SK-N-SH (cell line): ENCODE measurements at regions not wholly inside any gene's neighbourhood (a gene's known extent, or its start where the extent isn't known, plus 50 kb on each side); places are given as distances from the start of the nearest gene placed in this dataset.
A peak's percentile ranks its signal among the peaks of the same experiment; 100 is the strongest.

ENCODE experiments used
- CTCF ChIA-PET: fragments of 300-600, 350-600 bp; formaldehyde crosslinking; extraction: SDS; loops from one replicate; lab custom pipeline; 2021; lab: Yijun Ruan, JAX
- POLR2A ChIA-PET: fragments of 350-600 bp; sonication (Branson Sonifier 250); formaldehyde crosslinking; extraction: SDS; loops from one replicate; lab custom pipeline; 2020; ENCODE audit warnings: antibody characterized with exemption, inconsistent platforms; lab: Yijun Ruan, JAX
- DNase-seq: peaks from one replicate; pipeline ENCODE4 v3.0.0; 2012
- H2AFZ ChIP-seq: fragments of 200-600 bp; sonication (generic); 2 replicates; pipeline ENCODE4 v1.8.1; 2016; ENCODE audit warnings: antibody characterized with exemption, mild to moderate bottlenecking, low read depth
- H3F3A ChIP-seq: fragments of 200-600 bp; sonication (generic); replicated peaks from 2 replicates; pipeline ENCODE3; 2016; ENCODE audit warnings: antibody characterized with exemption, mild to moderate bottlenecking; ENCODE audit not compliant: insufficient read depth
- H3K27ac ChIP-seq, 2 experiments: fragments of 200-500 bp in 1 of 2; fragments of 200-600 bp in 1 of 2; sonication (Bioruptor generic) in 1 of 2; sonication (generic), shearing (Covaris generic) in 1 of 2; 2 replicates each; pipeline versions ENCODE4 v1.5.1 to v1.6.1; 2014 to 2016; ENCODE audit warnings: low read depth in 2 of 2, inconsistent platforms in 1 of 2, low read length in 1 of 2, mild to moderate bottlenecking in 1 of 2, mixed read lengths in 1 of 2
- H3K27me3 ChIP-seq: fragments of 200-600 bp; sonication (generic), shearing (Covaris generic); 2 replicates; pipeline ENCODE4 v1.6.1; 2016; ENCODE audit warnings: mixed run types; ENCODE audit not compliant: insufficient read depth
- H3K36me3 ChIP-seq, 2 experiments: fragments of 200-500 bp in 1 of 2; fragments of 200-600 bp in 1 of 2; sonication (Bioruptor generic) in 1 of 2; sonication (generic) in 1 of 2; replicated peaks in 1 of 2; 2 replicates each; pipeline versions ENCODE3 to v1.5.1; 2014 to 2016; ENCODE audit warnings: low read length in 1 of 2, mild to moderate bottlenecking in 1 of 2; ENCODE audit not compliant: insufficient read depth in 2 of 2, control insufficient read depth in 1 of 2
- H3K4me1 ChIP-seq, 2 experiments: fragments of 200-500 bp in 1 of 2; fragments of 200-600 bp in 1 of 2; sonication (Bioruptor generic) in 1 of 2; sonication (generic), shearing (Covaris generic) in 1 of 2; 2 replicates each; pipeline versions ENCODE4 v1.5.1 to v1.6.1; 2014 to 2016; ENCODE audit warnings: low read depth in 1 of 2, low read length in 1 of 2, mixed run types in 1 of 2; ENCODE audit not compliant: insufficient read depth in 2 of 2, control insufficient read depth in 1 of 2
- H3K4me2 ChIP-seq: fragments of 200-600 bp; sonication (generic), shearing (Covaris generic); 2 replicates; pipeline ENCODE4 v1.6.1; 2017; ENCODE audit warnings: mixed run types
- H3K4me3 ChIP-seq, 2 experiments: fragments of 200-500 bp in 1 of 2; fragments of 200-600 bp in 1 of 2; sonication (Bioruptor generic) in 1 of 2; sonication (generic), shearing (Covaris generic) in 1 of 2; 2 replicates each; pipeline versions ENCODE4 v1.5.1 to v1.8.1; 2014 to 2016; ENCODE audit warnings: low read depth in 2 of 2, inconsistent platforms in 1 of 2, low read length in 1 of 2, mild to moderate bottlenecking in 1 of 2, mixed read lengths in 1 of 2, moderate library complexity in 1 of 2
- H3K79me2 ChIP-seq: fragments of 200-600 bp; sonication (generic); 2 replicates; pipeline ENCODE4 v1.8.1; 2017; ENCODE audit warnings: mild to moderate bottlenecking; ENCODE audit not compliant: insufficient read depth
- H3K9ac ChIP-seq: fragments of 200-600 bp; sonication (generic); 2 replicates; pipeline ENCODE4 v1.6.1; 2017; ENCODE audit warnings: mixed run types
- H3K9me2 ChIP-seq: fragments of 200-600 bp; sonication (generic); 2 replicates; pipeline ENCODE4 v1.6.1; 2017; ENCODE audit warnings: mixed run types
- H3K9me3 ChIP-seq: fragments of 200-600 bp; sonication (generic); 2 replicates; pipeline ENCODE4 v1.6.1; 2017; ENCODE audit warnings: mixed run types, mild to moderate bottlenecking, moderate library complexity
- H4K20me1 ChIP-seq: fragments of 200-600 bp; sonication (generic); 2 replicates; pipeline ENCODE4 v1.6.1; 2017; ENCODE audit warnings: mild to moderate bottlenecking, mixed run types; ENCODE audit not compliant: insufficient read depth
- FOXJ3 ChIP-seq: sonication (generic); formaldehyde crosslinking; IDR thresholded peaks from 2 replicates; pipeline ENCODE4 v1.5.1; 2020; ENCODE audit warnings: mild to moderate bottlenecking, missing genetic modification reagents
- NFIC ChIP-seq: IDR thresholded peaks from 2 replicates; pipeline ENCODE4 v1.4.0; 2012; ENCODE audit warnings: borderline replicate concordance
- RAD21 ChIP-seq: IDR thresholded peaks from 2 replicates; pipeline ENCODE4 v1.6.1; 2012; ENCODE audit warnings: mild to moderate bottlenecking, low read length
- RFX5 ChIP-seq: IDR thresholded peaks from 2 replicates; pipeline ENCODE4 v1.6.1; 2012; ENCODE audit warnings: mild to moderate bottlenecking, improper control_type of control experiment, low read length
- SMC3 ChIP-seq: IDR thresholded peaks from 2 replicates; pipeline ENCODE4 v1.6.1; 2012; ENCODE audit warnings: low read depth, low read length, improper control_type of control experiment
- WGBS: methylation state at CpG from one replicate; pipeline ENCODE4 v1.1.6; 2017; ENCODE audit warnings: low lambda C conversion rate; 5-methylcytosine and 5-hydroxymethylcytosine counted together
- TF ChIP-seq, protein P1 (sequence below): fragments of 150-350 bp; IDR thresholded peaks from 2 replicates; pipeline ENCODE4 v1.6.1; 2017; ENCODE audit warnings: antibody characterized with exemption, low read length, low read depth, borderline replicate concordance
- TF ChIP-seq, protein P2 (sequence below): fragments of 200-600 bp; sonication (generic); IDR thresholded peaks from 2 replicates; pipeline ENCODE4 v1.6.1; 2017; ENCODE audit warnings: antibody characterized with exemption, mild to moderate bottlenecking, moderate library complexity
- TF ChIP-seq, protein P3 (sequence below): IDR thresholded peaks from 2 replicates; pipeline ENCODE4 v1.4.0; 2012; ENCODE audit warnings: low read depth, borderline replicate concordance

DNA sequence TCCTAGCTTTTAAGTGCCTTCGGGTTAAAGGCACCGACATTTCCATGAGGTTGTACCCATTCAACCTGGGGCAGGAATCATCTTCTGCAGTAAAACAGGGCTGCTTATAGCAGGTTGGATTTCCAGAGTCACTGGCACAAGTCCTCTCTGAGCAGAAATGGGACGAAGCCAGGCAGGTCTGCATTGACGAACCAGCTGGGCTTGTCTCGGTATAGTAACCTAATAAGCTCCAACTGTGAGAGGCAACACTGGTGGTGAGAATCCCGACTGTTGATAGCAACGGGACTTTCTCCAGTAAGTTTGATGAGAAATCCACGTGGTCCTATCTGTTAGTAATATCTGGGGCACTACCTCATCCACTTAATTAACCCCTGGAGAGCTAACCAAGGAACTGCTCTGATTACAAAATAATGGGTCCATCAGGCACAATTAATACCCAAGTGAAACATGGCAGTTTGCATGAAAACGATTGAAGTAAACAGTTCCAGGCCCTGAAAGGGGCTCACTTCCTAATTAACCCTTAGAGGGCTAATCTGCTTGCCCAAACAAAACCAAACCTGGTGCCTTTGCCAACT, 491.0 kb upstream of the C9orf72 start:
- no peaks in the 10 kb centered on the region for H3K9me3 ChIP-seq
- H3K4me2 ChIP-seq, result no peak overlapping the region
- ChIA-PET POLR2A (no interaction called here), CTCF (no interaction called here)
- H3K9me2 ChIP-seq, result no peaks in the 10 kb centered on the region
- no peak overlapping the region for H3K4me3 ChIP-seq
- no peaks in the 10 kb centered on the region for H4K20me1 ChIP-seq
- TF ChIP-seq NFIC (no peak), FOXJ3 (no peak), RFX5 (no peak)
- TF ChIP-seq, protein P1, sequence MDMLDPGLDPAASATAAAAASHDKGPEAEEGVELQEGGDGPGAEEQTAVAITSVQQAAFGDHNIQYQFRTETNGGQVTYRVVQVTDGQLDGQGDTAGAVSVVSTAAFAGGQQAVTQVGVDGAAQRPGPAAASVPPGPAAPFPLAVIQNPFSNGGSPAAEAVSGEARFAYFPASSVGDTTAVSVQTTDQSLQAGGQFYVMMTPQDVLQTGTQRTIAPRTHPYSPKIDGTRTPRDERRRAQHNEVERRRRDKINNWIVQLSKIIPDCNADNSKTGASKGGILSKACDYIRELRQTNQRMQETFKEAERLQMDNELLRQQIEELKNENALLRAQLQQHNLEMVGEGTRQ, result no peak
- no peak overlapping the region for H2AFZ ChIP-seq
- H3F3A ChIP-seq, result no peaks in the 10 kb centered on the region
- no peak overlapping the region for H3K9ac ChIP-seq
- no peaks in the 10 kb centered on the region for H3K79me2 ChIP-seq
- no peaks in the 10 kb centered on the region for H3K27me3 ChIP-seq
- H3K27ac ChIP-seq, result no peak overlapping the region
- H3K4me1 ChIP-seq, result no peaks in the 10 kb centered on the region
- H3K36me3 ChIP-seq, result no peaks in the 10 kb centered on the region
- DNase-seq, result no peak
- WGBS, result 76% methylated on average over 9 of the region's 9 CpGs

DNA sequence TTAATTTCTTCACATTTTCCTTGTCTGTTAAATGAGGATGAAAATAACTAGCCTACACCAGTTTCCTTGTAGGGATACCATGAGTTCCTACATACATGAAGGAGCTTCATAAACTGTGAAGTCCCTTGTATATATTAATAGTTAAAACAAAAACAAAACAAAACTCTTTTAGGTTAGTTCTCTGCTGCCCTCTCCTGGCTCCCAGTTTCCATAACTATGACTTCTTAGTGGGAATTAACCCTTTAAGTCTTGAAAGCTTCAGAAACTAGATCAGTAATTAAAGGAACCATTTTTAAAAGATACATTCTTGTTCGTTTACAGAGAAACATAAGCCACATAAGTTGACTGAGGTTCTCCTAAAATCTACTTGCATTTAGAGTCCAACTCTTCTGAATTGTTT, 500.0 kb upstream of the C9orf72 start:
- Histone ChIP-seq H3K9ac (no peak overlapping the region), H3K4me1 (peaks cover 0 to 4% of the 10 kb centered on the region in 2 experiments; a peak in 2 of 4 replicates), H2AFZ (no peak overlapping the region; the same call in 1 of the 2 replicates), H3K9me3 (no peaks in the 10 kb centered on the region), H3K9me2 (no peaks in the 10 kb centered on the region), H4K20me1 (no peaks in the 10 kb centered on the region), H3K4me2 (no peak overlapping the region), H3F3A (no peaks in the 10 kb centered on the region), H3K27ac (peak overlapping the region in 1 of 2 experiments; percentile 79; a peak in 2 of 4 replicates), H3K27me3 (no peaks in the 10 kb centered on the region), H3K4me3 (no peak overlapping the region; a peak in 1 of 4 replicates), H3K79me2 (no peaks in the 10 kb centered on the region), H3K36me3 (no peaks in the 10 kb centered on the region)
- peak; percentile 3 for DNase-seq
- 14% methylated on average over 1 of the region's 1 CpG for WGBS
- ChIA-PET POLR2A (no interaction called here), CTCF (interaction anchor here (1.0 to 5.8 kb wide), 8 partner anchors 8 to 1141 kb away, joined by 3 to 43 read pairs (median 4); no protein-coding TSS in a partner anchor)
- TF ChIP-seq RAD21, result peak; percentile 81
- TF ChIP-seq SMC3, result peak; percentile 68
- TF ChIP-seq, protein P2, sequence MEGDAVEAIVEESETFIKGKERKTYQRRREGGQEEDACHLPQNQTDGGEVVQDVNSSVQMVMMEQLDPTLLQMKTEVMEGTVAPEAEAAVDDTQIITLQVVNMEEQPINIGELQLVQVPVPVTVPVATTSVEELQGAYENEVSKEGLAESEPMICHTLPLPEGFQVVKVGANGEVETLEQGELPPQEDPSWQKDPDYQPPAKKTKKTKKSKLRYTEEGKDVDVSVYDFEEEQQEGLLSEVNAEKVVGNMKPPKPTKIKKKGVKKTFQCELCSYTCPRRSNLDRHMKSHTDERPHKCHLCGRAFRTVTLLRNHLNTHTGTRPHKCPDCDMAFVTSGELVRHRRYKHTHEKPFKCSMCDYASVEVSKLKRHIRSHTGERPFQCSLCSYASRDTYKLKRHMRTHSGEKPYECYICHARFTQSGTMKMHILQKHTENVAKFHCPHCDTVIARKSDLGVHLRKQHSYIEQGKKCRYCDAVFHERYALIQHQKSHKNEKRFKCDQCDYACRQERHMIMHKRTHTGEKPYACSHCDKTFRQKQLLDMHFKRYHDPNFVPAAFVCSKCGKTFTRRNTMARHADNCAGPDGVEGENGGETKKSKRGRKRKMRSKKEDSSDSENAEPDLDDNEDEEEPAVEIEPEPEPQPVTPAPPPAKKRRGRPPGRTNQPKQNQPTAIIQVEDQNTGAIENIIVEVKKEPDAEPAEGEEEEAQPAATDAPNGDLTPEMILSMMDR, result peak; percentile 77
- TF ChIP-seq, protein P3, sequence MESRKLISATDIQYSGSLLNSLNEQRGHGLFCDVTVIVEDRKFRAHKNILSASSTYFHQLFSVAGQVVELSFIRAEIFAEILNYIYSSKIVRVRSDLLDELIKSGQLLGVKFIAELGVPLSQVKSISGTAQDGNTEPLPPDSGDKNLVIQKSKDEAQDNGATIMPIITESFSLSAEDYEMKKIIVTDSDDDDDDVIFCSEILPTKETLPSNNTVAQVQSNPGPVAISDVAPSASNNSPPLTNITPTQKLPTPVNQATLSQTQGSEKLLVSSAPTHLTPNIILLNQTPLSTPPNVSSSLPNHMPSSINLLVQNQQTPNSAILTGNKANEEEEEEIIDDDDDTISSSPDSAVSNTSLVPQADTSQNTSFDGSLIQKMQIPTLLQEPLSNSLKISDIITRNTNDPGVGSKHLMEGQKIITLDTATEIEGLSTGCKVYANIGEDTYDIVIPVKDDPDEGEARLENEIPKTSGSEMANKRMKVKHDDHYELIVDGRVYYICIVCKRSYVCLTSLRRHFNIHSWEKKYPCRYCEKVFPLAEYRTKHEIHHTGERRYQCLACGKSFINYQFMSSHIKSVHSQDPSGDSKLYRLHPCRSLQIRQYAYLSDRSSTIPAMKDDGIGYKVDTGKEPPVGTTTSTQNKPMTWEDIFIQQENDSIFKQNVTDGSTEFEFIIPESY, result no peak
